ENCODE measurements at regions not wholly inside any gene's neighbourhood (a gene's known extent, or its start where the extent isn't known, plus 50 kb on each side); places are given as distances from the start of the nearest gene placed in this dataset.

DNA sequence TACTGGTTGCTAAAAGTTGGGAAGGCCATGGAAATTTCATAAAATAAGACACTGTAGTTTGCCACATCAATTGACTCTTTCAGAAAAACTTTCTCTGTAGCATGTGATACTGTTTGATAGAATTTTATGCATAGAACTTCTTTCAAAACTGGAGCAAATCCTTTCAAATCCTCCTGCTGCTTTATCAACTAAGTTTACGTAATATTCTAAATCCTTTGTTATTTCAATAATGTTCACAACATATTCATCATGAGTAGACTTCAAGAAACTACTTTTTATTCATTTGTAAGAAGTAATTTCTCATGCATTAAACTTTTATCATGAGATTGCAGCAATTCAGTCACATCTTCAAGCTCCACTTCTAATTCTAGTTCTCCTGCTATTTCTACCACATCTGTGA is 199.3 kb downstream of the PCDH18 start:
- DNase-seq (ENCODE audit: low read depth in 1 of 2, low spot score in 1 of 2): no peak

DNA sequence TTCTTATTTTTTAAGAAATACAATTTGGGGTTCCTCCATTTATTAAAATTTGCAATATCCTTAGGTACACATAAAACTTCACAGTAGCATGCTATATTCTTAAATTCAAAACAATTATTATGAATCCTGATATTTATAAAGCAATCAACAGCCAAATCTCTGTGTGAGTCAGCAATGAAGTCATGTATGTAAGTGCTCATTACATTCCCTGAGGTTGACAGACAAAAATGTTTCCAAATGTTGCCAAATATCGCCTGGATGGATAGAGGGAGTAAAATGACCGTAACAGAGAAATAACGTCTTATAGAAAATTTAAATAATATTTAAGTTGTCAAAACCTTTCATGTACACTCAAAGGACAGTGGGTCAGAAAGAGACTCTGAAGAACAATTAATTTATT is 220.0 kb downstream of the PCDH18 start:
- no peak for DNase-seq (ENCODE audit: low read depth in 1 of 2, low spot score in 1 of 2)

DNA sequence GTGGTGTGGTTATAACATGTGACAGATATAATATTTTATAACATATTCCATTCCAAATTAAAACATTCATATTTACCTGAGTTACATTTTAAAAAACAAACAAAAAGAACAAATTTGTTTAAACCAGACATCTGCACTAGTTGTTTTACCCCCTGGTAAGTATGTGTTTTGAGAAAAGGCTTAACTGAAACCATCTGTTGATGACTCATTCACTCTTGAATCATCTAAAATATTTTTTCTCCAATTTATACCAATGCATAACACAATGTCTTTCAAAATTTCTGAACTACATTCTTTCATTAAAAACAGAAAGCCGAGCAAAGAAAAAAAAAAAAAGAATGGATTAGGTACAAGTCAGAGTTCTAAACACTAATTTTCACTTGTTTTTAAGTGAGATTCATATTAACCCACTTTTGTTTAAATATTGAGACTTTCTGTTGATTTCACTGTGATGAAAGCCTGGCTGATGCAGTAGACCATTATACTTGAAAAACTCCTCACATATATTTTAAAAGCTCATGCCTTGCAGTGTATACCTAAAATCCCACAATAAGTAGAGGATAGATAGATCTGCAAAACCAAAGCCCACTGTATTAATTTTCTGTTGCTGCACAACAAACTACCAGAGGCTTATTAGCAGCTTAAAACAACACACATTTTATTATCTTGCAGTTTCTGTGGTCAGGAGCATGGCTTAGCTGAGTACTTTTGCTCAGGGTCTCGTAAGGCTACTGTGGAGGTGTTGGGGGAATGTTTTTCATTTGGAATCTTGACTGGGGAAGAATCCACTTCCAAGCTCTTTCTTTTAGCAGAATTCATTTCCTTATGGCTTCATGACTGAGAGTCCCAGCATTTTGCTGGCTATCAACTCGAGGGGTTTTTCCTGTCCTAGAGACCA is 221.5 kb downstream of the PCDH18 start:
- no peak for DNase-seq (ENCODE audit: low read depth in 1 of 2, low spot score in 1 of 2)

DNA sequence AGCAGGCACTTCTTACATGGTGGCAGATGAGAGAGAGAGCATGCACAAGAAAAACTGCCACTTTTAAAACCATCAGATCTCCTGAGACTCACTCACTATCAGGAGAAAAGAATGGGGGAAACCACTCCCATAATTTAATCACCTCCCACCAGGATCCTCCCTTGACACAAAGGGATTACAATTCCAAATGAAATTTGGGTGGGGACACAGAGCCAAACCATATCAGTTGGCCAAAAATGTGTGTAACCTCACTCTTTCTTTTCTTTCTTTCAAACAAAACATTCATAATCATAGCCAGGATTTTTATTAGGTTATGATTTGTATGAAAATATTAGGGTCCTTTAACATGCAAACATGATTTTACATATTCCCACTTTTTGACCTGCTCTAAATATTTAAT is 222.1 kb downstream of the PCDH18 start:
- no peak for DNase-seq (ENCODE audit: low read depth in 1 of 2, low spot score in 1 of 2)

DNA sequence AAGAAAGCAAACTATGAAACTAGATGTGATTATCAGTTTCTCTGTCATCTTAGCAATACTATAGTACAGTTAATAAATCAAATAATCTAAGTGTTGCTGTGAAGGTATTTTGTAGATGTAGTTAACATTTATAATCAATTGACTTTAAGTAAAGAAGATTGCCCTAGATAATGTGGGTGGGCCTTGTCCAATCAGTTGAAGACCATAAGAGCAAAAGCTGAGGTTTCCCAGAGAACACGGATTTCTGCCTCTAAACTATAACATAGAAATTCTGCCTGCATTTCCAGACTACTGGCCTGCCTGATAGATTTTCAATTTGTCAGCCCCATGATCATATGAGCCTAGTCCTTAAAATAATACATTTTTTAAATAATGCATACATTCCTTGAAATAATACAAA is 222.9 kb downstream of the PCDH18 start:
- DNase-seq (ENCODE audit: low read depth in 1 of 2, low spot score in 1 of 2): no peak

DNA sequence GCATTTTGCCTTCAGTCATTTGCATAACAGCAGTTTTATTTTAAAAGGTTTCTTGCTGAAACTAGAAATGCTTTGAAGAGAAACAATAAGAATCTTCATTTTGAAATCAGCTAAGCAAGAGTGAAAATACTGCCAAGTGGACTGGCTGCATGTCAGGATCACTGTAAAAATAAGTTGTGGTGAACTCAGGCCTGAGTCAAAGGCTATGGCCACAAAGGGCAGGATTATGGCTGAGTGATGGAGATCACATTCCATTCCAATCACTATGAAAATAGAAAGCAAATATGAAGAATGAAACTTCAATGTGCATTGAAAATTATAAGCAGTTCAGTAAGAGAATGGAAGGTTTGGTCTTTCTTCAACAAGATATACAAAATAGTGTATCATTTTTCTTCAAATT is 224.5 kb downstream of the PCDH18 start:
- DNase-seq (ENCODE audit: low read depth in 1 of 2, low spot score in 1 of 2): no peak

DNA sequence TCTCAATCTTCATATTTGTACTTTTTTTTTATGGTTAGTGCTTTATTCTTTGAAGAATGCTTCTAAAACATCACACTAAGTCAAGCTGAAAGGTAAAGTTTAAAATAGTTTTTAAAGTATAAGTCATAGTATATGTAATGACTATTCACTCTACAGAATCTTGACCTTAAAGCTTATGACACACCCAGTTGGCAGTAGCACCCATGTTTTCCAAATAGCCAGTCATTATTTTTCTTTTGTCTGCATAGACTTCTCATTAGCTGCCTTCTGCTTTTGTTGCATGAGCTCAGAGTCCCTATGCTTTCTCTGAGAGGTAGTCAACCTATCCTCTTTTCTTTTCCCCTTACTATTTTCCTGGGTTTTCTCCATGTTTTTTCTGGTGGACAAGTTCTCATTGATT is 231.5 kb downstream of the PCDH18 start:
- no peak for DNase-seq (ENCODE audit: low read depth in 1 of 2, low spot score in 1 of 2)

DNA sequence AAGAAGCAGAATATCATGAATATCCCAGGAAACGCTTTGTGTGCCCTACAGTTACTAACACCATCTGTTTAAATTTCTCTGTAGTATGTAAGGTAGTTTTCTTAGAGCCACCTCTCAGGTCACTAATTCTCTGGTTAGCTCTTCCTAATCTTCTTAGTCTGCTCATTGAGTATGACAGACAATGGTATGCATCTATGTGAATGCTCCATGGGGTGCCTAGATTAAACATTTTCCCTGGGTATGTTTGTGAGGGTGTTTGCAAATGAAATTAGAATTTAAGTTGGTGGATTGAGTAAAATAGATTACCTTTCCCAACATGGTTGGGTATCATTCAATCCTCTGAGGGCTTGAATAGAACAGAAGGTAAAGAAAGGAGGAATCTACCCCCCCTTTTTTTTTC is 233.0 kb downstream of the PCDH18 start:
- DNase-seq (ENCODE audit: low read depth in 1 of 2, low spot score in 1 of 2): no peak

DNA sequence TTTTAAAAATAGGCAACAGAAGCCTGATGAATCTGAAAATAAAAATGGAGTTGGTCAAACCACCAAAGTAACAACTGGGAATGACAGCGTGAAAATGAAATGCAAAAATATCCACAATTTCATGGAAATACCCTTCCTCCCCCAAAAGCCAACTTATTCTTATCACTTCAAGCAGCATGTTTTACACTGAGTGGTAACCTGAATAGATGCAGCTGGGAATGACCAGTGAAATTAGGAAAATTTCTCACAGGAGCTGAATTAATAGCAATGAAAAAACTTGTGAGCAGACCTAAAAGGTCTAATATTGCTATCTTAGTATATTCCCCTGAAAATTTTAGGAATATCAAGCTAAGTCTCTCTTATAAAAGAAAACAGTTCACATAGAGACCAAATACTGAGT is 239.0 kb downstream of the PCDH18 start:
- DNase-seq (ENCODE audit: low read depth in 1 of 2, low spot score in 1 of 2): no peak

DNA sequence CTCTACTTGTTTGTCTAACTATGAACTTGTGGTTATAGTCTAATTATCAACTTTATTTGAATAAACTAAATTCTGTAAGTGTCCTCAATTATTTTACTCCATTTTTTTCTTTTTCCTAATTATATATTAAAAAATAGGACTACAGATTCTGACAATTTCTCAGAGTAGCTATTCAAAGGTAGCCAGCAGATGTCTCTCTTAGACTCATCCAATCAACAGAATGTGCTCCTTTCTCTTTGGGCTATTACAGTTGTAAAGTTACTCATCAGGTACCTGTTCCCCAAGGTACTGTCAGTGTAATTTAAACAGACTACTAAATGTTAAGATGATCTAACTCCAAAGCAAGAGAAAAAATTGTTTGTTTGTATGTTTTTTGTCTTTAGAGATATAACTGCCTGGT is 248.6 kb downstream of the PCDH18 start:
- DNase-seq (ENCODE audit: low read depth in 1 of 2, low spot score in 1 of 2): no peak

DNA sequence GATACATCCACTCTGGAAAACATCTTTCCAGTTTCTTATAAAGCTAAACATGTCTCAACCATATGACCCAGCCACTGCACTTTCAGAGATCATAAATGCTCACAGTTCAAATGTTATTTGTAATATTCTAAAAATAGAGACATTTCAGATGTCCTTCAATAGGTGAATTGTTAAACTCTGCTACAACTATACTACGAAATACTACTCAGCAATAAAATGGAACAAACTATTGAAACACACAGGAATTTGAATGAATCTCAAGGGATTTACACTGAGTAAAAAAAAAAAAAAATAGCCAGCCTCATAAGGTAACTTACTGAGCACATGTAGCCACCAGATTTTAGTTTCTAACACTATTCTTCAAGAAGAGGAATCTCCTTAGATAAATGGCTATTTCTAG is 253.9 kb downstream of the PCDH18 start:
- DNase-seq (ENCODE audit: low read depth in 1 of 2, low spot score in 1 of 2): no peak

DNA sequence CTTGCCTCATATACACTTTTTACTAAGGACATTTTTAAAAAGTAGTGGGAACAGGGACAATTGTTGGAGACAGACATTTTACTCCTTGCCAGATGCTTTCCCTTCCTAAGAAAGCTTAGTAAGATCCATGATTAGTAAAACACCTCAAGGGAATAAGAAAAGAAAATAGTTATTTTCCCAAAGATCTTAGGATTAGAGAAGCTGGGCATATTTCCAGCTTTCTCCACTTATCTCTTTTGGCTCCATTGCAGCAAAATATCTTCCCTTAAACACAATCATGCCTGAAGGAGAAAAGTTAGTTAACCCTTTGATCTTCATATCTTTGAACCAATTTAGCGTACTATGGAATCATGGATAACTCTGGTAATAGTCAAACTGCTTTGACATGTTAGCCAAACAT is 257.9 kb downstream of the PCDH18 start:
- DNase-seq (ENCODE audit: low read depth in 1 of 2, low spot score in 1 of 2): no peak

DNA sequence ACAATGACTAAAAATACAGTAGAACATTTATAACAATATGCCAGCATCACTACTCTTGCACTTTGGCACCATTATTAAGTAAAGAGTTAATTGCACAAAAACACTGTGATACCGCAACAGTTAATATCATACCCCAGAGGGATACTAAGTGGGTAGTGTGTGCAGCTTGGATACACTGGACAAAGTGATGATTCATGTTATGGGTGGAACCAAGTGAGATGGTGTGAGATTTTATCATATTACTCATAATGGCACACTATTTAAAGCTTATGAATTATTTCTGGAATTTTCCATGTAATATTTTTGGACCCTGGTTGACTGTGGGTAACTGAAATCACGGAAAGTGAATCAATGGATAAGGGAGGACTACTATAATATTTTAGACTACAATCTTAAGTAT is 265.3 kb downstream of the PCDH18 start:
- DNase-seq (ENCODE audit: low read depth in 1 of 2, low spot score in 1 of 2): no peak

DNA sequence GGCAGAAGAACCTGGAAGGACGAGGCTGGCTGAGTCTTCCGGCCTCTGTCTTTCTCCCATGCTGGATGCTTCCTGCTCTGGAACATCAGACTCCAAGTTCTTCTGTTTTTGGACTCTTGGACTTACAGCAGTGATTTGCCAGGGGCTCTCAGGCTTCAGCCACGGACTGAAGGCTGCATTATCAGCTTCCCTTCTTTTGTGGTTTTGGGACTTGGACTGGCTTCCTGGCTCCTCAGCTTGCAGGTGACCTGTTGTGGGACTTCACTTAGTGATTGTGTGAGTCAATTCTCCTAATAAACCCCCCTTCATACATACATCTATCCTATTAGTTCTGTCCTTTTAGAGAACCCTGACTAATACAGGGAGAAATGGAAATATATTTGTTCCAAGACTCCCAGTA is 265.8 kb downstream of the PCDH18 start:
- DNase-seq (ENCODE audit: low read depth in 1 of 2, low spot score in 1 of 2): no peak

DNA sequence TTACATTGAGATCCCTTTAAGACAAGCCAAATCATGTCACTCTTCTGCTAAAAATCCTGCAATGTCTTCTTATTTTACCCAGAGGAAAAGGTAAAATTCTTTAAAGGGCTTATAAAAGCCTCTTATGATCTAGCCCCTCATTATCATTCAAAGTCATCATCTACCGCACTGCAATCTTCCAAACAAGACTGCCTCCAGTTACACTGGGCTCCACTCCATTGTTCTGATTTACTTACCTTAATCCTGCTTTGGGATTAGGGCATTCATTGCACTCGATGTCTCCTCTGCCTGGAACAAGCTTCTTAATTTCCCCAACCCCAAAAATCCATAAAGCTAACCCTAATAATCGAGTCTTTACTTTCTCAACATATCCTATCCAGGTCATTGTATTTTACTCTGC is 269.1 kb downstream of the PCDH18 start:
- DNase-seq (ENCODE audit: low read depth in 1 of 2, low spot score in 1 of 2): no peak

DNA sequence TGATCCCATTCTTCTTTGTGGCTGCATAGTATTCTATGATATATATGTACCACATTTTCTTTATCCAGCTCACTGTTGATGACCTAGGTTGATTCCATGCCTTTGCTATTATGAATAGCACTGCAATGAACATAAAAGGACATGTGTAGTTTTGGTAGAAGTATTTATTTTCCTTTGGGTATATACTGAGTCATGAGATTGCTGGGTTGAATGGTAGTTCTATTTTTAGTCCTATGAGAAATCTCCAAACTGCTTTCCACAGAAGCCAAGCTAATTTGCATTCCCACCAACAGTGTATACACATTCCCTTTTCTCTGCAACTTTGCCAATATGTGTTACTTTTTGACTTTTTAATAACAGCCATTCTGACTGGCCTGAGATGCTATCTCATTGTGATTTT is 278.3 kb downstream of the PCDH18 start:
- no peak for DNase-seq (ENCODE audit: low read depth in 1 of 2, low spot score in 1 of 2)

DNA sequence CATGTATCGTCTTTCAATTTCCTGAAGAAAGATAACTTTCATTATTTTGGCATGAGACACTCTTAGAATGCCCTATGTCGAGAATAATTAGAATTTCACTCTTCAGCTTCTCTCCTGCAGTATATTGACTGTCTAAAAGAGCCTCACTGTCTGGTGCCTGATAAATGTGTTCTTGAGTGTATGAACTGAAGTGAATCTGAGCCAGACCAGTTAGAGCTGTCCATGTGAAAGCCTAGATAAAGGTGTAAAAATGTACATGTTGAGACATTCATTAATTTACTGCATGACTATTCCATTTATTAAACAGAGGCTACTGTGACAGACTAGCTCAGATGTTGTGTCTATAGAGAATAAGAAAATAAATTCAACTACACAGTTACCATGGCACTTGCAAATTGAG is 283.2 kb downstream of the PCDH18 start:
- DNase-seq (ENCODE audit: low read depth in 1 of 2, low spot score in 1 of 2): no peak

DNA sequence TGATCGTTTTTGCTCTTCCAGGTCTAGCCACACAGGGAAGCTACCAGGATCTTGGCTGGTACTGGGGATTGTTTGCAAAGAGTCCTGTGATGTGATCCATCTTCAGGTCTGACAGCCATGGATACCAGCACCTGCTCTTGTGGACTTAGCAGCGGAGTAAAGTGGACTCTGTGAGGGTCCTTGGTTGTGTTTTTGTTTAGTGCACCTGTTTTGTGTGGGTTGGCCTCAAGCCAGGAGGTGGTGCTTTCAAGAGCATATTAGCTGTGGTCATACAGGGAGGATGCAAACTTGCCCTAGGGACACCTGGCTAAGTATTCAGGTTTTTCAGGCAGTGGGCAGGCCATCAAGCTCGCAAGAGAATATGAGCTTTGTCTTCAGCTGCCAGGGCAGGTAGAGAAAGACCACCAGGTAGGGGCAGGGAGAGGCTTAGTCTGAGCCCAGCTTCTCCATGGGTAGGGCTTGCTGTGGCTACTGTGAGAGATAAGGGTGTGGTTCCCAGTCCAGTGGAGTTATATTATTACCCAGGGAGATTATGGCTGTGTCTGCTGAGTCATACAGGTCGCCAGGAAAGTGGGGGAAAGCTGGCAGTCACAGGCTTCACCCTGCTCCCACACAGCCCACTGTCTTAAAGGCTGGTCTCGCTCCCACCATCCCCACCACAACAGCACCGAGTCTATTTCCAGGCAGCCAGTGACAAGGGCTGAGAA is 293.7 kb downstream of the PCDH18 start:
- DNase-seq (ENCODE audit: low read depth in 1 of 2, low spot score in 1 of 2): no peak

DNA sequence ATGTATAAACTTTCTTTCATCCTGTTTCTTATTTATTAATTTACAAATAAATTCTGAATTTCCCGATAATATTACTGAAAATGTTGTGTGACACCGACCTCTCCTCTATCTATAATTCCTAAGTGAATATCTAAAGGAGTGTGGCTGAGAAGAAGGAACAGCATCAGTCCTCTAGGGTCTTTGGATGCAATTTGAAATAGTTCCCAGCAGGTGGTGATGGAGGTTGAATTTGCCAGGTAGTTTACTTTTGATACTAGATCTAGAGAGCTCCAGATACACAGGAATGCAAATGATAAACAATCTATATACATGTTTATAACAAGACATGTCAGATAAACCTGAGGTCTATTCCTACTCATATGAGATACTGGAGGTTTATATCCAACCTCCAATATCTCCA is 305.4 kb downstream of the PCDH18 start:
- DNase-seq (ENCODE audit: low read depth in 1 of 2, low spot score in 1 of 2): no peak

DNA sequence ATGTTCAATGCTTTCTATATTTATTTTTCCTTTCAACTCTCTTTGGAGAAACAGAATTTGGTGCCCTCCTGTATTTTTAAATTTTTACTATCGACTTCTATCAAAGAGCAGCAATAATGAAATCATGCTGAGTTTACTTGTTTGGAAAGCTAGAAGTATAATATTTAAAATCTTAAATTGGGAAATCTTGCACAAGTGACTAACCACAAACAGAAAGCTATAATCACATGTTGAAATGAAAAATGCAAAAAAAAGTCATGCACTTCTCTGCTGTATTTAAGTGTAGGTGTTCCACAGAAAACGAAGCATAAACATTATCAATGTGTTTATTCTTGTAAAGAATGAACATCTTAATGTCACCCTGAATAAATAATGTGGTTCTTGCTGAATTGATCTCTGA is 306.1 kb downstream of the PCDH18 start:
- no peak for DNase-seq (ENCODE audit: low read depth in 1 of 2, low spot score in 1 of 2)

DNA sequence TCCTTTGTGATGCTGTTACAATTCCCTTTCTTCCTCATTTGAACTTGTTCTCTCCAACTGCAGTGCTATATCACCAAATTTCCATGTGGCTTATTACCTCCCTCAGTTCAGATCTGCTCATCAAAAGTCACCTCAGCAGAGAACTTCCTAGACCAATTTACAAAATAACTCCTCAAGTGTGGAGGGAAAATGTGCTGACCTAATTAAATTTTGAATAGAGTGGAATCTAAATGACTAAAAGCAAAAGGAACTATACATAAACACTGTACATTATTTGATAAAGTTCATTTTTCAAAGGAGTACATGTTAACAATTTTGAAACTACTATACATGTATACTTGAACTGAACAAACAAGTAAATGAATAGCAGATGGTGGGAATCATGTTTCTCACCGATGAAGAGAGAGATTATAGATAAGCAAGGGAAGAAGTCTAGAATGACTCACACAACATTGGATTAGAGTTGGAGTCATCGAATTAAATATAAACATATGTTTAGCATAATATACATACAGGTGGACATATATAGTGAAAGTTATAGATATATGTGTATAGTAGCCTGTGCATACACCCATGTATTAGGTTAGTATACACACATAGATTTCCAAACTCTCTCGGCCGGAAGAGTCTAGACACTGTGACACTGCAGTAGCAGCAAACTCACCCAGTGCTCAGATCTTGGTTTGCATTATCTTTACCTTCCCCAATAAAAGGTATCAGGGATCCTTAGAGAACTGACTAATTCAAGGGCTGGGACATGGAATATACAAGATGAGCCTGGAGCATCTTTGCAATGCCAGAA is 318.7 kb downstream of the PCDH18 start:
- DNase-seq (ENCODE audit: low read depth in 1 of 2, low spot score in 1 of 2): no peak

DNA sequence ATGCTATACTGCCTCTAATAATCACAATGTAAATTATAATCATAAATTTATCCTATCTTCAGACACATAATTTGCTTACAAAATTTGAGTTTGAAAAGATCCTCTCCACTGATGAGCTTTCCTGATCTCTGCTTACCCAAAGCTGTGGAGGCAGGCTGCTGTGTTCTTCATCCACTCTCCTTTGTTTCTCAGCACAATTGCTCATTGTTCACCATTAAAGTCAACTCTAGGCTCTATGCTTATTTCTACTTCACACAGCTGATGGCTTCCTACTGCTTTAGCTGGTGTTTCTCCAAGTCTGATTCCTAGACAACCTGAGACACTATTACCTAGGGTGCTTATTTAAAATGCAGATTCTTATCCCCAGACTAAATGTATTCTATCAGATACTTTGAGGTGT is 319.7 kb downstream of the PCDH18 start:
- DNase-seq (ENCODE audit: low read depth in 1 of 2, low spot score in 1 of 2): no peak

Data from activated CD4-positive, alpha-beta T cell treated with anti-CD3 and anti-CD28 coated beads, Interleukin-2, amount 50 U/mL, for 24 hours (primary cell).